HuH-7.5 (cell line): ENCODE measurements at regions not wholly inside any gene's neighbourhood (a gene's known extent, or its start where the extent isn't known, plus 50 kb on each side); places are given as distances from the start of the nearest gene placed in this dataset.
"Not testable (repeated sequence)": the region's sequence is repeated elsewhere in the genome, so short reads cannot be mapped to it uniquely, and the experiment has no call there.

Source experiments
- DNase-seq: peaks from one replicate; pipeline ENCODE4 v3.0.0; 2011; ENCODE audit warnings: low spot score

DNA sequence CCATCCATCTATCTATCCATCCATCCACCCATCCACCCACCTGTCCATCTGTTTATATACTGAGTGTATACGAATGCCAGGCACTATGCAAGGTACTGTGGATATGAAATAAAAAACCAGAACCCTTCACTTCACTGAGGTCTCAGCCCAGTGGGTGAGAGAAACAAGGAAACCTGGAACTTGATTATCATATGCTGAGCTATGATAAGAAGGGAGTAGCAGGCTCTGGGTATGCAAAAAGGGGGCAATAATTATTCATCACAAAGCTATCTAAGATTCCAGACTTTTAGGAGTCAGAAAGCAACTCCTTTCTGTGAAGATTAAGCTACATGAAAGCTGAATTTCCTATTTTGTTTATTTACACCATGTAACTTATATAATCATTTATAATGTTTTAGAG is 327.7 kb upstream of the IL12A start:
- DNase-seq: no peak

DNA sequence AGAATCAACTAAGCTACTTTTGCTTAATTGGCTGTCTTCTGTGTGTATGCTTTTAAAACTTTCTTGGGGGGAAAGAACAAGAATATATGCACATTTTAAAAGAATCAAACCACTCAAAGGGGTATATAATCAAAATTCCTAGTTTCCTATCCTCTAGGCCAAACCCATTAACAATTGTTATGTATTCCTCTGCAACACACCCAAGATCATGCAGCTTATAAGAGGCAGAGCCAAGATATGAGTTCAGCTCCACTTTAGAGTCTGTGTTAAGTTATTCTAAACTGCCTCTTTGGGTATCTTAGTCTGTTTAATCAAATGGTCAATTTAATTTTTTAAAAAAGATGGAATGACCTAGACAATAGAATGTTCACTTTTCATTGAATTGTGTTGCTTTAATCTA is 326.1 kb upstream of the IL12A start:
- DNase-seq: no peak

DNA sequence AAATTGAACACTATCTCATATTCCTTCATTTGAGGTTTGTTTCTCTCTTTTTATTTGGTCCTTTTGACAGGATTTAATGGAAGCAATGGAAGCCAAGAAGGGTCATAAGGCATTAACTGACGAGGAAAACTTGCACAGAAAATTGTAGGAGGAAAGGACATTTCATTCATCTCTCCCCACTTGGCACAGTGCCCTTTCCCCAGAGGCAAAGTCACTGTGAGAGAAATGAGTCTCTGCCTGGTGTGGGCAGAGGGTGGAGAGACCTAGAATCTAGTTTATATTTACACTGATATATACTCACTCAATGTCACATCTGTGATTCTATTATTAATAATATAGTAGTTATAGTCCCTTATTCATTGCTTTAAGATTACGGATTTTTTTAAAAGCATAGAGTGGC is 324.6 kb upstream of the IL12A start:
- no peak for DNase-seq

DNA sequence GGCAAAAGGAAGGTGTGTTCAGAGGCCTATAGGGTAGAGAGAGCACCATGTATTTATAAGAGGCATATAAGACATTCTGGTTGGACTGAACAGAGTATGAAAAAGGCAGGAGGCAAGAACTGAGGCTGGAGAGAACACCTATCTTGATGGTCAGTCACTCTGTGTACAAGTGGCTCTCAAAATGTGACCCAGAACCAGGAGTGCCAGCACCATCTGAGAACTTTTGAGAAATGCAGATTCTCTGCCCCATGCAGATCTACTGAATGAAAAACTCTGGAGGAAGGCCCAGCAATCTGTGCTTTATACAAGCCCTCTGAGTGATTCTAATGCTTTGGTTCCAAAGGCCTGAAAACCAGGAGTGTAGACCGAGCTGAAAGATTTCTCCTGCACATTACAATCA is 324.0 kb upstream of the IL12A start:
- DNase-seq: no peak

- no peak for DNase-seq
Measured at GRCh38 chr3:159667261-159667660, 321.4 kb upstream of the IL12A start.

DNA sequence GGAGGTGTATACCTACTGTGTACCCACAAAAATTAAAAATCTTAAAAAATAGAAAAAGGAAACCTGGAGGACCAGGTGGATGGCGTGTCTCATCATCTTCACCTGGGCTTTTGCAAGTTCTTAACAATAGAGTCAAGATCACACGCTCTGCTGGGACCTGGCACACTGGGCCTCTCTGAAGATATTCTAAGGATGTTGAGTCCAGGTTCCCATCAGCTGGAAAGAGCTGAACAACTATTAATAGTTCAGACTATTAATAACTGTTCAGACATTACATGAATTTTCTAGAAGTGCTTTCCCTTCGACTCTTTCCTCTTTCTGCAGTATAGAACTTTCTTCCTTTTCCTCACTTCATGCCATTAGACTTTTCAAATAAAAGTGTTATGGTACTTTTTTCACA is 320.2 kb upstream of the IL12A start:
- no peak for DNase-seq

DNA sequence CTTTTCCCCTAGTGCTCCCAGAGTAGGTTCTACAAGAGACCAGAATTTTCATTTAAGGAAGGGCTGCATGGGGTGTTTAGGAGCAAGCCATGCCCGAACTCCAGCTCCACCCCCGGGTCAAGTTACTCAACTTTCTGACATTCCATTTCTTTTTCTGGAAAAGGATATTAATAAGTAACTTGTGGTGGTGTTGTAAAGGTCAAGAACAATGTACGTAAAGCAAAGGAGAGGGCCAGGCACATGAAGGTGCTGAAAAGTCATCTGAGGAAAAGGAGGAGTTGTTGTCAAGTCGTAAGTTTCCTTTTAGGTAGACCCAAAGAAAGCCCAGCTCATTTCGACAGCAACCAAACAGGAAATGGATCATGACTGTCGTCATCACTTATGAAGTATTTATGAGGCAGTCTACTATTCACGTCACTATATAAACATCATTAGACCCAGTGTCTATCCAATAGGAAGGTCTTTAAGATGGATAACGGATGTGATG is 319.6 kb upstream of the IL12A start:
- peak; percentile 33 for DNase-seq

- no peak for DNase-seq
Measured at GRCh38 chr3:159669766-159670165, 318.9 kb upstream of the IL12A start.

GRCh38 chr3:159672728-159673688 is 315.6 kb upstream of the IL12A start:
- DNase-seq: no peak

- no peak for DNase-seq
Measured at GRCh38 chr3:159674583-159674982, 314.1 kb upstream of the IL12A start.

DNA sequence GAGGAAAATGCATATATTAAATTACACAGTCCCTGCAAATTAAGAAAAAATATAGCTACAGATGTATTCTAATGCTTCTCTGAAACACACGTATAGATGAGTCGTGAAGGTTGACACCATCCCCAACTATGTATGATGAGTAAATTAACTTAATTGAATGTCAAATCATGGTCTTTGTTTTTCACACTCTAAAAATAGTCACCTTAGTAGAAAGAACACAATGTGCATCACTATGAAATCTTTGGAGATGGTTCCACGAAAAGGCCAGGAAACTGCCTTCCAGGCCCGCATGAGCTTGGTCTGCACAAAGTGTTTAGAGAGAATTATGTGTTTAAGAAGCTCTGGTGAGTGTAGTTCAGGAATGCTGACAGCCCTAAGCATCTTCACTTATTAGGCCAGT is 313.4 kb upstream of the IL12A start:
- no peak for DNase-seq

DNA sequence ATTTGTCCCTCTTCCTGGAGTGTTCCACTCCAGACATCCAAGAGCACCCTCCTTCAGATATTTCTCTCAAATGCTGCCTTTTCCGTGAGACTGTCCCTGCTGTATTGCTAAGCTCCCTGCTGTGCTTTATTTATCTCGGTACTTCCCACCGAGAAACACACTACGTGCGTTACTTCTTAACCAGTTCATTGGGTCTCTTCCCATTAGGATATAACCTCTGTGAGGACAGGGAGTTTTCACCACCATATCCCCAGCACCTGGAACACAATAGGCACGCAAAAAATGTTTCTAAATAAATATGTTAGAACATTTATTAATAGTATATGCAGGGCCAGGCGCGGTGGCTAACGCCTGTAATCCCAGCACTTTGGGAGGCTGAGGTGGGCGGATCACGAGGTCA is 308.7 kb upstream of the IL12A start:
- DNase-seq: no peak

DNA sequence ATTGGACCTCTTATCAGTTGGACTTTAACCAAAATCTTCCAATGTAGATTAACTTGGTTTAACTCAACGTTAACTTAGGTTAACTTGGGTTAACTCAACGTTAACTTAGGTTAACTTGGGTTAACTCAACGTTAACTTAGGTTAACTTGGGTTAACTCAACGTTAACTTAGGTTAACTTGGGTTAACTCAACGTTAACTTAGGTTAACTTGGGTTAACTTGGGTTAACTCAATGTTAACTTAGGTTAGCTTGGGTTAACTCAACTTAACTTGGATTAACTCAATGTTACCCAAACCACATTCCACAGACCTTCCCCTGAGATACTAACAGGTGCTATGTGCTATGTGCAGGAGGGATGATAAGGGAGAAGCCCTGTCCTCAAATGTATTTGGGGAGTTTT is 306.9 kb upstream of the IL12A start:
- not testable (repeated sequence) for DNase-seq

- no peak for DNase-seq
Measured at GRCh38 chr3:159685801-159686200, 302.8 kb upstream of the IL12A start.

DNA sequence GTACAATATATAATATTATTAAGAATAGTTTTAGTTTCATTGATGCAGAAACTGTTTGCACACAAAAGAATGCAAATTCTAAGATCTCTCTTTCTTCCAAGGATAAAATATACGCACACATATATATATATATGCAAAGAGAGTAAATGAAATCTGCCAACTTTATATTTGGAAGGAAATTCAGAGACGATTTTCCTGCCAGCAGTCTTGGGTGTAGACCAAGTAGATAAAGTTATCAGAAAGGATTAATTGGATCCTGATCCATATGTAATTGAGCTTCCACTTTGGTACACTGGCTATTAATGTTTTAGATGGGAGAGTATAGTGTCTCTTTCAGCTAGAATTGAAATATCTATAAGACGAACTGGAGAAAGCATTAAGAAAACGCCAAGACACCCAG is 295.4 kb upstream of the IL12A start:
- no peak for DNase-seq

DNA sequence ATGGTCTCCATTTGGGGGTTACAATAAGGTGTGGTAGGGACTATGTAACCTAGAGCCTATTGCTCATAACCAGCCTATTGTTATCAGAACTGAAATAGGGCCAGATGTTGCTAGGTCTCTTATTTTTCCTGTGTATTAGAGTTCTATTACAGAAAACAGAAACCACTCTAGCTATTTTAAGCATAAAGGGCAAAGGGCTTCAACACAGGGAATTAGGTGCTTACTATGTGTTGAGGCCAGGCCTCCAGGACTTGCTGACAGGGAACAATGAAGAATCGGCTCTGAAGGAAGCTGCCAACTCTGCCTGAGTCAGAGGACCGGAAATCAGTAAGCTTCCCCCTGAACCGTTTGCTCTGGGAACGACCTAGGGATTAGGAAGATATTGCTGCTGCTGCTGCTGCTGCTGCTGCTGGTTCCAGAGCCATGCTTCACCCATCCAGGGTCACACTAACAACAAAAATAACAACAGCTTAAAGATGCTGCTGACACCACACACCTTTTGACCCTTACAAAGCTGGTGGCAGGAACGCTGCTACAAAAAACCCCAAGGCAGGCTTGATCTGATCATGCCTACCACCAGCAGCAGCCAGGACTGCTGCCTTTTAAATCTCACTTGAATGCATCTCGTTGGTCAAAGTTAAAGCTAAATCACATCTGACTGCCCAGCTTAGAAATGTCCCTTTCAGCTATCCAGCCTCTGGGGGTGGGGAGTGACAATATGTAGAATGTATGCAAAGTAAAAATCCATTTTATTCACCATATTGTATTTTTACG is 276.9 kb upstream of the IL12A start:
- DNase-seq: no peak

- DNase-seq: no peak
Measured at GRCh38 chr3:159721324-159721723, 267.3 kb upstream of the IL12A start.

DNA sequence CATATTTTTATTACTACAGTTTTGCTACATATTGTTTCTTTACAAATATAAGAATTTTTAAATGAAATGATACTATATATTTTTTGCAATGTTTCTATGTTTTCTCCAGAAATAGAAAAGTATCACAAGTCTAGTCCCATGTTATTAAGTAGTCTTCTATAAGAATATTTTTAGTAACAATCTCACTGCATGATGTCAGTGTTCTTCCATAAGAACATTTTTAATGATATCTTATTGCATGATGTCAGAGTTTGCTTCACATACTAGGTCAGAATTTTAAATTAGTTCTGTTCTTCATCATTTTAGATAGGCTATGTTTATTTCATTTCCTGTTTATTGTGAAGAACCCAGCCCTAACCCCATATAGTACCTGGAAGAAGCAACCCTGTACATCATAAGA is 265.3 kb upstream of the IL12A start:
- DNase-seq: no peak

DNA sequence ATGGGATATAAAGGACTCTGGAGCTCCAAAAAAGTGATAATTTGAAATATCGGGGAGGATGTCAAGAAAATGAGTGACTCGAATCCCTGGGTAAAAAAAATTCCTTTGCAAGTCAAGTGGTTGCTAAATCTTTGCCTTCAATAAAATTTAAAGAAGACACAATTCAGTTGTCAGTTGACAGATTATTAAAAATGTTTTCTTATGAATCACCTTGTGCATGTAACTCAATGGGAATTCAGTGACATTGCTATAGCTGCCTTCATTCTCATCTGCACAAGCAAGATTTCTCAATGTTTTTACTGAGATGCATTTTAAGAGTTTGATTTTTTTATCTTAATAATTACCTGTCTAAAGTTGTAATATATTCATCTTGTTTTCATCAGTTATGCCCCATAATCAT is 264.0 kb upstream of the IL12A start:
- no peak for DNase-seq

- no peak for DNase-seq
Measured at GRCh38 chr3:159726231-159726964, 262.2 kb upstream of the IL12A start.

- DNase-seq: no peak
Measured at GRCh38 chr3:159727506-159727905, 261.1 kb upstream of the IL12A start.

GRCh38 chr3:159731254-159731653 is 257.4 kb upstream of the IL12A start:
- DNase-seq: no peak
